Stimulated activated CD4-positive, alpha-beta T cell treated with anti-CD3 and anti-CD28 coated beads, Interleukin-15, amount 100 ng/mL, for 48 hours (primary cell): ENCODE measurements at regions not wholly inside any gene's neighbourhood (a gene's known extent, or its start where the extent isn't known, plus 50 kb on each side); places are given as distances from the start of the nearest gene placed in this dataset.
"Not testable (repeated sequence)": the region's sequence is repeated elsewhere in the genome, so short reads cannot be mapped to it uniquely, and the experiment has no call there.

Experiments used
- DNase-seq, 2 donors: peaks; one replicate each; pipeline ENCODE4 v3.0.0-alpha.2; 2020; ENCODE audit warnings: low read depth in 2 of 2

DNA sequence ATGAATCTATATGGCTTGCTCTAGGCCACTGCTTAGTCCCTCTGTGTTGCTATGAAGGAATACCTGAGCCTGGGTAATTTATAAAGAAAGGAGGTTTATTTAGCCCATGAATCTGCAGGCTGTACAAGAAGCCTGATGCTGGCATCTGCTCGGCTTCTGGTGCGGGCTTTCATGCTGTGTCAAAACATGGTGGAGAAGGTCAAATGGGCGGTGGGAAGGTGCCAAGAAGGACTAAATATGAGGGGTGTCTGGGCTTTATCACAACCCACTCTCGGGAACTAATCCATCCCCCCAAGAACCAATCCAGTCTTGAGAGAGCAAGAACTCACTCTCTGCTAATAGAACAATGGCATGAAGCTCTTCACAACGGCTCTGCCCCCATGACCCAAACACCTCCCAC is 481.6 kb downstream of the EIPR1 start:
- no peak for DNase-seq

GRCh38 chr2:2894011-2894410 is 483.6 kb downstream of the EIPR1 start:
- not testable (repeated sequence) for DNase-seq

GRCh38 chr2:2892892-2893291 is 484.7 kb downstream of the EIPR1 start:
- DNase-seq = no peak

GRCh38 chr2:2892378-2892777 is 485.2 kb downstream of the EIPR1 start:
- DNase-seq = no peak

DNA sequence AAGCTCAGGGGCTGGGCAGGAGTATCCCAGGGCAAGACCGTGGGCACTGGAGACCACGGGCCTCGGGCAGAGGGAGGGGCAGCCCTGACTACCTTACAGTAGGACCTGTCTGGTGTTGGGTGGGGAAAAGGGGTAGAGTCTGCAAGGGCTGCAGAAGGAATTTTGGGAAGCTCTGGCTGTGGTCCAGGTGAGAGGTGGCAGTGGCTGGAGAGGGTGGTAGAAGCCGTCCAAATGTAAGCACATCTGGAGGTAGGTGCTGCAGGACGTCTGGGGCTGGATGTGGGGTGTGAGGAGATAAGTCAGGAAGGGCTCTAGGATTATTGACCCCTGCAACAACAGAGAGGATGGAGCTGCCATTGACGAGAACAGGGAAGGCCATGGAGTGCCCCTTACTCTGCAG is 486.7 kb downstream of the EIPR1 start:
- no peak for DNase-seq

GRCh38 chr2:2890246-2890645 is 487.4 kb downstream of the EIPR1 start:
- no peak for DNase-seq

DNA sequence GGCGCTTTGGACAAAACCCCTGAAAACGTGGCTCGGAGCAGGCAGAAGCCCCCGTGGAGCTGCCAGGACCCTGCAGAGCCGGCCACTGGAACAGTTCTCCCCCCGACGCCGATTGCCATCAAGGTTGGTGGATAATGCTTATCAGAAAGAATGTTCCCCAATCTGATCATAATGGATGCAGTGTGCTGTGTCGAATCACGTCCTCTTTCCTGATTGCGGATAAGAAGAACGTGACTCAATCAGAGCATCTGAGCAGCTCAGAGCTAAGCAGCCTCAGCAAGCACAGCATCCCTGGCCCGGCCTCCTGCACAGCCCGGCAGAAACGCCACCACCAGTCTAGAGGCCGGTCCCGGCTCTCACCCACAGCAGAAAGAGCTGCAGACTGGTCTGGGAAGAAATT is 488.0 kb downstream of the EIPR1 start:
- no peak for DNase-seq

DNA sequence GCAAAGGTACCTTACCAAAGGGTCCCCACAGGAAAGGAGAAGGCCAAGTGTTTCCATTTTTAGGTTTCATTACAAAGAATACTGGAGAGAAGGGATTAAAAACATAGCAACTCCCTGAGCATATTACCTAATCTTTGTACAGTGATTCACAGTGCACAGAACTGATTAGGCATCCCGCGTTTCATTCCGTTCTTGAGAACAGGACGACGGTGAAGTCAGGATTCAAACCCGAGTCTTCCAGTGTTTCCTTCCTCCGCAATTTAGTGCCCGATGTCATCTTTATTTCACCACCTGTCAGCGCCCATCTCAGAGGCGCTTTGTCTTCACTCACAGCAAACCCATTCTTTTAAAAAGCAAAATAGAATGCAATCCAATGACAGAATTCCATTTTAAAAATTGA is 488.5 kb downstream of the EIPR1 start:
- DNase-seq = no peak

GRCh38 chr2:2887772-2888387 is 489.7 kb downstream of the EIPR1 start:
- no peak for DNase-seq

- no peak for DNase-seq
Observed at GRCh38 chr2:2886922-2887321, 490.7 kb downstream of the EIPR1 start.

- DNase-seq = no peak
Observed at GRCh38 chr2:2881499-2881898, 496.1 kb downstream of the EIPR1 start.

DNA sequence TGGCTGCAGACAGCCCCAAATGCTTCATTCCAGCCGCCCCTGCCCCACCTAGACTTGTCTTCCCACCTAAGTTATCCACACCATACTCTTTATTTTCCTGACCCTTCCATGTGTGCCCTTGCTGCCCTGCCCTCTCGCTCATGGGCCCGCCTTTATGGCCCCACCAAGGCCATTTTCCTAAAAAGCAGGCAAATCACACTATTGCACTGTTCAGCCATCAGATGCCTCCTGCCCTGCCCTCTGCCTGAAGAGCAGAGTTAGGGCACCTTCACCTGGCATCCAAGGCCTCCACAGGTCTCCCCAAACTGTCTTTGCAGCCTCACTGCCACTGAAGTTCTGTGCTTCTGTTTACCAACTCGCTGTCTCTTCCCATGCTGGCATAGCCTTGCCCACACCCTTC is 496.7 kb downstream of the EIPR1 start:
- no peak for DNase-seq

GRCh38 chr2:2879781-2880180 is 497.8 kb downstream of the EIPR1 start:
- DNase-seq = no peak

DNA sequence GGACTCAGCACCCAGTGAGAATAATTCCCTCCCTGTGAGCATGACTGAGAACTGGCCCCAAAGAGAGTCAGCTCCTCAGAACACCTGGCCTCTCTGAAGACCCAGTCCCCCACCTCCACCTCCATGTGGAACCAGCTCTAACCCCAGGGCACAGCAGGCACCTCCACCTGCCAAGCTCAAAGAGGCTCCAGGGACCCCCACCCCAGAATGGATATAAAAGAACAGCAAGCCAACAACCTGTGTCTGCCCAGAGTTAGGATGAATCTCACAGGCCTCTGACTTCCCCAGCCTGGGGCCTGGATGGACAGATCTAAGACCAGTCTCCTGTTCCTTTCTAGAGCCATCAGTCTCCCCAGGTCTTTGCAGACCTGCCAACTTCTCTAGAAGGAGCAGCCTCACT is 498.5 kb downstream of the EIPR1 start:
- DNase-seq = no peak

- no peak for DNase-seq
Observed at GRCh38 chr2:2877427-2877826, 500.2 kb downstream of the EIPR1 start.

DNA sequence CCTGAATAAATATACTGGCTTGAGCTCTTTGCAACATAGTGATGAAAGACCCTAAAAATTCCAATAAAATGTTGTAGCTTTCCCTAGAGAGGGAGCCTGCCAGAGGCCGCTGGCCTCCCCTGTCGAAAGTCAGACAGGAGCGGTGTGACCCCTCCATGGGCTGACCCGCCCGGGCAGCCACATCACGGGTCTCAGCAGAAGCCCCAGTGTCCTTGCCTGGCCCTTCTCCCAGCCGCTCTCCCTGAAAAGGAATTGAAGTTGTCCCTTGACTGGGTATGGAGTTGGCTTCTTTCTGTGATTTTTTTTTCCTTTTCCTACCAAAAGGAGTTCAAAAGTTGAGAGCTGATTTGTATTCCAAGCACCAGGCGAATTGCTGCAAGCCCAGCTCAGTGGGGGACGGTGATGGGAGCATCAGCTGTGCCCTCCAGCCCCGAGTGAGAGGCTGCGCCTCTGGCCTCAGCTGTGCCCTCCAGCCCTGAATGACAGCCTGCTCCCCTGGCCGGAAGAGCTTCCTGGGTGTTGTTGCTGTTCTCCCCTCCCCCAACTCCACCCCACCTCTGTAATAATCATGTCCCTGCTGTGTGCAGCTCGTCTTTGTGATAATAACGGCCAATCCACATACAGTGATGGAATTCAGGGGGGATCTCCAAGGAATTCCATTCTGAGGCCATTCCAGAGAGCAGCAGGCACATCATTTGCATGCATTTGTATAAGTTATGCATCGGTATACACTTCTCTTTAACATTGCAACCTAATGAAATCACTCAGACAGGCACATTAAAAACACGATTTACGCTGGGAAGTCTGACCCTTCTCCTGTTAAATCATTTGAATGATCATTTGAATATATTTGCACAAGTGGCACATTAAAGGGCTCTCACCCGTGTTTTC is 501.0 kb downstream of the EIPR1 start:
- no peak for DNase-seq

GRCh38 chr2:2875831-2876230 is 501.8 kb downstream of the EIPR1 start:
- no peak for DNase-seq

DNA sequence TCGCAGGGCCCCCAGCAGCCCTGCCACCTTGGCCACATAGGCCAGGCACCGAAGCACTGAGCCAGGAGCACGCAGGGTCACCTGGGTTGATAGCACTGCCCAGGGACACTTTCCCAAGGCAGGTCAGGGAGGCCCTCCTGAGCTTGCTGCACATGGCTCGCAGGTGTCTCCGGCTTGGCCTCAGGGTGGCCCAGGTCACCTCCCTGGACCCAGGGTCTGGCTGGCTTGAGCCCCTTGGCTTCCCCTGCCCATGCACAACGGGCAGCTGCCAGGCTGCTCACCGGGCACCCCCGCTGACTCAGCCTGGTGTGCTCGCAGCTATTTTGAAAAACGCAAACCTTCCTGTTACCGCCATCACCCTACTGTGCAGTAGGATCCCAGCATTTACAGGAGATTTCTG is 502.3 kb downstream of the EIPR1 start:
- no peak for DNase-seq

DNA sequence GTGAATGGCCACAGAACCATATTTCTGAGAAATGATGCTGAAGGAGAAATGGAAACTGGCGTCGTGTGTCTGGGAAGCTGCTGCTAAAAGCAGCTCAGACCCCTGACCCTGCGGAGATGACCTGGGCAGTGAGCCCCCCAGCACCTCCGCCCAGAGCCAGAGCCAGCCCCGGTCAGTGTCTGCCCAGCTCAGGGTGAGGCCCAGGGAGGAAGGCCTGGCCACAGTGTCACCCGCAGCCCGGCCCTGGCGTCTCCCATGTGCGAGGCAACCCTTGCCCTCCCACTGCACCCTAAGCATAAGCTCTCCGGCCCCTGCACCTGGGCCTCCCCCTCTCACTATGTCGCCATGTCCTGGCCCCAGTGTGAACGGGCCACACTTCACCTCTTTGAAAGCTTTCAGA is 502.8 kb downstream of the EIPR1 start:
- no peak for DNase-seq

DNA sequence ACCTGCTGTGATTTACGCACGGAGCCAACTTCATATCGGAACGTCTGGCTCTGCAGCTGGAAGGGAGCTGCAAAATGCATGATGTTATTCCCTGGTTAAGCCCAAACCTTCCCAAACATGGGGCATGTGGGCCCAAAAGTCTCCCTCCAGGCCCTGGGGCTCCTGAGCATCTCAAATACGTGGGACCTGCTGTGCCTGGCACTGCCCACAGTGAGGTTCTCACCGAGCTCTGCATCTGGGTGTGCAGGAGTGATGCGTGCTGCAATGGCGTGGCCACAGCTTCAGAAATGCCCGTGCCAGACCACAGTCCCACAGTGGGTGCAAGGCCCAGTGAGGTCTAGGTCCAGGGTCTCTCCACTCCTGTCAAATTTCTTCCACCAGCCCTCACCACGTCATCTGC is 503.3 kb downstream of the EIPR1 start:
- DNase-seq = no peak

DNA sequence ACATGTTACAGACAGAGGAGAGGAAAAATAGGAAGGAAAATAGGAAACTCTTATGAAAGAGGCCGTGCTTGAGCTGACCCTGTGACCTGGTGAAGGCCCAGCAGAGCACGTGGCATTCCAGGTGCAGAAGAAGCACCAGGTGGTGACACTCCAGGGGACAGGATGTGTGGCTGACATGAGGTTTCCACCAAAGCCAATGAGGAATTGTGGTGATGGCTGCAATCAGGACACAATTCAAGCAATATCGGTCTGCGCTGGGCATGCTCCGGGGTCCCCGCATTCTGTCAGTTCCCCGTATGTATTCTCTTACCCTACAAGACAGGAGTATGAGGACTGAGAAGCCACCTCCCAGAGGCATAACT is 504.2 kb downstream of the EIPR1 start:
- no peak for DNase-seq

DNA sequence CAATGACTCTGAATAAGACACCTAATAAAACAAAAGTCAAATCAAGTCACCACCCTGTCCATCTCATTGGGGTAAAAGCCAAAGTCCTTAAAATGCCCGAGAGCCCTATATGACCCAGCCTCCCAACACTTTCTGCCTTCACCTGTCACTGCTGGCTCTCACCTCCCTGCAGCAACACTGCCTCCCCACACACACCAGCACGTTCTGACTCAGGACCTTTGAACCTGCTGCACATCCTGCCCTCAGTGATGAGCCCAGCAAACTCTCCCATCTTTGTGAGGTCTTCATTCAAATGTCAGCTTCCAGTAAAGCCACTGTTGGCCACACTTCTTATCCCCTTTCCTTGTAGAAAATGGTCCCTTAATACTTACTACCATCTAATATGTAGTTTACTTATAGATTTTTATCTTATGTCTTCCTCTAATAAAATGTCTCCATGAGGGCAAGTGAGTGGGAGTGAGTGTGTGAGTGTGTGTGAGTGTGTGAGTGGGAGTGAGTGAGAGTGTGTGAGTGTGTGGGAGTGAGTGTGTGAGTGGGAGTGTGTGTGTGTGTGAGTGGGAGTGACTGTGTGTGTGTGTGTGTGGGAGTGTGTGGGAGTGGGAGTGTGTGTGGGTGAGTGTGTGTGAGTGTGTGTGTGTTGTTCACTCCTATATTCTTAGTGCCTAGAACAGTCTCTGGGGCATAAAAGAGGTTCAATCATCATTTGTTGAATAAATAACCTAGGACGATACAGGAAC is 504.7 kb downstream of the EIPR1 start:
- no peak for DNase-seq

DNA sequence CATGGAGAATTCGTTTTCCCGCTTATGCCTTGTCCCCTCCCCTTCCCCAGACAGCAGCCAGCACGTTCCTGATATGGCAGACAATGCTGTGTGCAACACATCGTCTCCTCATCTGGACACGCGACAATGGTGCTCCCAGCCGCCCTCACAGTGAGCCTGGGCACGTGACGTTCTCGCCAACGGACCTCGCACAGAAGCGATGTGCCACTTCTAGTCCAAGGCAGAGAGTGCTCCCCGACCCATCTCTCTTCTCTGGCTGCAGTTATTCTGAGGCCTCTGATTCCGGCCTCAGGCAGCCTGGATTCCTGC is 505.4 kb downstream of the EIPR1 start:
- no peak for DNase-seq
